Endothelial cell of umbilical vein (primary cell): ENCODE measurements at regions not wholly inside any gene's neighbourhood (a gene's known extent, or its start where the extent isn't known, plus 50 kb on each side); places are given as distances from the start of the nearest gene placed in this dataset.

Experiments used
- BruUV-seq: library from RNA; stranded (reverse); fragments of 400-500 nt; replicated peaks from 2 replicates; lab custom pipeline; 2021; lab: Mats Ljungman, UMichigan
- CTCF ChIA-PET: fragments of 300-600, 350-600 bp; sonication (Branson Sonifier 250); formaldehyde crosslinking; loops from one replicate; lab custom pipeline; 2021; ENCODE audit warnings: antibody characterized with exemption, inconsistent platforms; lab: Charles Lee
- POLR2A ChIA-PET: fragments of 300-600, 350-600 bp; sonication (Branson Sonifier 250); formaldehyde crosslinking; loops from one replicate; lab custom pipeline; 2021; ENCODE audit warnings: antibody characterized with exemption, inconsistent platforms; lab: Charles Lee
- DNase-seq: peaks from one replicate; pipeline ENCODE4 v3.0.0-alpha.2; 2011; ENCODE audit warnings: low read depth, low spot score
- FAIRE-seq: peaks from 2 replicates; lab custom pipeline; 2011; peaks lifted over from hg19 to GRCh38; lab: Jason Lieb, UNC
- H2AFZ ChIP-seq: 2 replicates; pipeline ENCODE4 v1.6.0; 2012; ENCODE audit warnings: low read depth, low read length, control low read depth, inconsistent platforms
- H3K27ac ChIP-seq: 2 replicates; pipeline ENCODE4 v1.5.1; 2011; ENCODE audit warnings: low read depth, mild to moderate bottlenecking, control low read depth, low read length, moderate library complexity; ENCODE audit not compliant: insufficient read depth
- H3K27me3 ChIP-seq, 2 experiments: 2 replicates each; pipeline versions ENCODE4 v1.6.0 to v1.6.1; 2011; ENCODE audit warnings: low read length in 2 of 2, mixed read lengths in 1 of 2; ENCODE audit not compliant: control insufficient read depth in 2 of 2, insufficient read depth in 2 of 2
- H3K36me3 ChIP-seq, 2 experiments: 2 replicates in 1 of 2; 3 replicates in 1 of 2; pipeline ENCODE4 v1.5.1; 2011; ENCODE audit warnings: low read length in 2 of 2, mild to moderate bottlenecking in 1 of 2, moderate library complexity in 1 of 2; ENCODE audit not compliant: control insufficient read depth in 2 of 2, insufficient read depth in 2 of 2; ENCODE audit errors: extremely low read depth in 1 of 2
- H3K4me1 ChIP-seq: 3 replicates; pipeline ENCODE4 v1.5.1; 2011; ENCODE audit warnings: mild to moderate bottlenecking, low read length; ENCODE audit not compliant: control insufficient read depth, insufficient read depth; ENCODE audit errors: extremely low read depth
- H3K4me2 ChIP-seq: 2 replicates; pipeline ENCODE4 v1.6.1; 2011; ENCODE audit warnings: low read length, control low read depth, mixed read lengths; ENCODE audit not compliant: insufficient read depth
- H3K4me3 ChIP-seq, 3 experiments: fragments of 200-600 bp in 1 of 3; sonication (generic), shearing (Covaris generic) in 1 of 3; replicated peaks in 1 of 3; 2 replicates each; pipeline ENCODE4 v1.5.1; 2011 to 2016; ENCODE audit warnings: control low read depth in 3 of 3, low read length in 3 of 3, mild to moderate bottlenecking in 2 of 3, inconsistent platforms in 1 of 3, low read depth in 1 of 3, moderate library complexity in 1 of 3; ENCODE audit not compliant: insufficient read depth in 1 of 3
- H3K79me2 ChIP-seq: 2 replicates; pipeline ENCODE4 v1.6.0; 2012; ENCODE audit warnings: low read length, inconsistent platforms; ENCODE audit not compliant: control insufficient read depth, insufficient read depth
- H3K9ac ChIP-seq: replicated peaks from 2 replicates; pipeline ENCODE3; 2011; ENCODE audit warnings: low read length, control low read depth; ENCODE audit not compliant: insufficient read depth; ENCODE audit errors: extremely low read depth
- H3K9me1 ChIP-seq: replicated peaks from 3 replicates; pipeline ENCODE4 v1.6.0; 2011; ENCODE audit warnings: mild to moderate bottlenecking, low read length; ENCODE audit not compliant: control insufficient read depth, insufficient read depth; ENCODE audit errors: extremely low read depth
- H3K9me3 ChIP-seq: replicated peaks from 2 replicates; pipeline ENCODE4 v1.5.1; 2012; ENCODE audit warnings: low read length, inconsistent platforms; ENCODE audit not compliant: control insufficient read depth, insufficient read depth
- H4K20me1 ChIP-seq: replicated peaks from 2 replicates; pipeline ENCODE3; 2011; ENCODE audit warnings: mild to moderate bottlenecking, low read length; ENCODE audit not compliant: control insufficient read depth, insufficient read depth; ENCODE audit errors: extremely low read depth
- EZH2 ChIP-seq: IDR thresholded peaks from 2 replicates; pipeline ENCODE4 v1.6.1; 2012; ENCODE audit warnings: borderline replicate concordance, low read depth, mild to moderate bottlenecking, moderate library complexity, low read length, inconsistent platforms; ENCODE audit not compliant: severe bottlenecking
- FOS ChIP-seq: IDR thresholded peaks from 2 replicates; pipeline ENCODE4 v1.6.1; 2011; ENCODE audit warnings: mild to moderate bottlenecking, low read length, moderate library complexity, borderline replicate concordance; ENCODE audit not compliant: insufficient read depth
- JUN ChIP-seq: IDR thresholded peaks from 2 replicates; pipeline ENCODE4 v1.6.1; 2011; ENCODE audit warnings: borderline replicate concordance, low read depth; ENCODE audit not compliant: insufficient read length, insufficient read depth
- MYC ChIP-seq: IDR thresholded peaks from one replicate; pipeline ENCODE4 v1.6.1; 2011; ENCODE audit warnings: mild to moderate bottlenecking, low read depth, low read length
- POLR2A ChIP-seq: IDR thresholded peaks from 2 replicates; pipeline ENCODE4 v1.6.1; 2012; ENCODE audit warnings: low read depth, mild to moderate bottlenecking, control low read depth, low read length
- POLR2AphosphoS5 ChIP-seq: IDR thresholded peaks from 2 replicates; pipeline ENCODE4 v1.6.1; 2012; ENCODE audit warnings: low read depth, mild to moderate bottlenecking, control low read depth, low read length, moderate library complexity; ENCODE audit not compliant: insufficient read depth
- dilution Hi-C: fragments of 300-500 bp; cut with MboI; formaldehyde crosslinking; loops from one replicate; pipeline ENCODE4 v1.15.0; 2019; ENCODE audit warnings: low sequenced_read_pairs; ENCODE audit not compliant: extremely low pct_ligation_motif_present
- intact Hi-C: fragments of 100-400 bp; cut with micrococcal nuclease; formaldehyde crosslinking; loops from one replicate; pipeline ENCODE4 v1.10.0; 2022
- TF ChIP-seq, protein P1 (sequence below): IDR thresholded peaks from 2 replicates; pipeline ENCODE4 v1.6.1; 2011; ENCODE audit not compliant: insufficient read depth, insufficient read length

GRCh38 chr18:4653418-4653817 lies 198.3 kb upstream of the DLGAP1 start:
- Histone ChIP-seq H3K4me2 (no peak overlapping the region), H3K4me3 (no peak overlapping the region), H3K4me1 (no peaks in the 10 kb centered on the region), H4K20me1 (no peaks in the 10 kb centered on the region), H3K27ac (no peak overlapping the region), H2AFZ (no peak overlapping the region), H3K9me3 (peaks cover 2% of the 10 kb centered on the region), H3K9me1 (no peaks in the 10 kb centered on the region), H3K79me2 (no peaks in the 10 kb centered on the region), H3K27me3 (no peaks in the 10 kb centered on the region), H3K36me3 (no peaks in the 10 kb centered on the region), H3K9ac (no peak overlapping the region)
- dilution Hi-C loops (no loop called here), intact Hi-C loops (no loop called here)
- no TSS peak for BruUV-seq
- POLR2A ChIA-PET = no interaction called here
- CTCF ChIA-PET = no interaction called here
- DNase-seq (no peak), FAIRE-seq (no peak)
- no peak for TF ChIP-seq MYC

DNA sequence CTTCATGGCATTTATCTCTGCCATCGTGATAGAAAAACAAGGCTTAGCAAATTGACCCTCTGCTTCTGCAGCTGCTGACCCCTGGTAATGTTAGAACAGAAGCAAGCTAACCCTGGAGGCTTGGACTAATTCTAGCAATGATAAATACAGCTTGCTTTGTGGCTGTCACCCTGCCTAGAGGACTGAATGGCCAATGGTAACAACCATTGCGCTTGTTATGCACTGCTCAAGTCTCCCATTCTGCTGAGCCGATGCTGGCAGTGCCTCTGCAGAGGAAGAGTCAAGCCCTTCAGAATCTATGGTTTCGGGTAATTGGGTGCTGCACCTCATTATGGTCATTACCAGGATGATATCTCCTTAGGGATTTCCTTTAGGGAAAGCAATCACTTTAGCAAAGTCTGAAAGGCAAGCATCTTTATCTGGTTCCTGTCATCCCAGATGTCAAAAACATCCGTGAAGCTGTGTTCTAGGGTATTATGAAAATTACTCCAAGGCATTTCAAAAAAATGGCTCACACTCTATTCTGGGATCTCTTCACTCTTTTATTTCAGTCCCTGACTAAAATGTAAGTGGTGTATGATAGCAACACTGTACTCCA lies 186.8 kb upstream of the DLGAP1 start:
- Histone ChIP-seq H3K9me3 (no peaks in the 10 kb centered on the region), H3K4me3 (no peak overlapping the region), H3K4me1 (no peaks in the 10 kb centered on the region), H3K9ac (no peak overlapping the region), H3K27me3 (no peaks in the 10 kb centered on the region), H3K4me2 (no peak overlapping the region), H4K20me1 (no peaks in the 10 kb centered on the region), H3K36me3 (no peaks in the 10 kb centered on the region), H3K9me1 (no peaks in the 10 kb centered on the region), H2AFZ (no peak overlapping the region), H3K27ac (no peak overlapping the region), H3K79me2 (no peaks in the 10 kb centered on the region)
- TF ChIP-seq POLR2AphosphoS5 (no peak), POLR2A (no peak), FOS (no peak), EZH2 (no peak), JUN (no peak)
- TF ChIP-seq, protein P1, sequence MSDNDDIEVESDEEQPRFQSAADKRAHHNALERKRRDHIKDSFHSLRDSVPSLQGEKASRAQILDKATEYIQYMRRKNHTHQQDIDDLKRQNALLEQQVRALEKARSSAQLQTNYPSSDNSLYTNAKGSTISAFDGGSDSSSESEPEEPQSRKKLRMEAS = no peak
- dilution Hi-C loops (no loop called here), intact Hi-C loops (no loop called here)
- DNase-seq = no peak
- BruUV-seq = no TSS peak
- CTCF ChIA-PET = no interaction called here
- POLR2A ChIA-PET = no interaction called here
- FAIRE-seq = no peak
